ENCODE measurements at regions not wholly inside any gene's neighbourhood (a gene's known extent, or its start where the extent isn't known, plus 50 kb on each side); places are given as distances from the start of the nearest gene placed in this dataset.
"Not testable (repeated sequence)": the region's sequence is repeated elsewhere in the genome, so short reads cannot be mapped to it uniquely, and the experiment has no call there.

DNA sequence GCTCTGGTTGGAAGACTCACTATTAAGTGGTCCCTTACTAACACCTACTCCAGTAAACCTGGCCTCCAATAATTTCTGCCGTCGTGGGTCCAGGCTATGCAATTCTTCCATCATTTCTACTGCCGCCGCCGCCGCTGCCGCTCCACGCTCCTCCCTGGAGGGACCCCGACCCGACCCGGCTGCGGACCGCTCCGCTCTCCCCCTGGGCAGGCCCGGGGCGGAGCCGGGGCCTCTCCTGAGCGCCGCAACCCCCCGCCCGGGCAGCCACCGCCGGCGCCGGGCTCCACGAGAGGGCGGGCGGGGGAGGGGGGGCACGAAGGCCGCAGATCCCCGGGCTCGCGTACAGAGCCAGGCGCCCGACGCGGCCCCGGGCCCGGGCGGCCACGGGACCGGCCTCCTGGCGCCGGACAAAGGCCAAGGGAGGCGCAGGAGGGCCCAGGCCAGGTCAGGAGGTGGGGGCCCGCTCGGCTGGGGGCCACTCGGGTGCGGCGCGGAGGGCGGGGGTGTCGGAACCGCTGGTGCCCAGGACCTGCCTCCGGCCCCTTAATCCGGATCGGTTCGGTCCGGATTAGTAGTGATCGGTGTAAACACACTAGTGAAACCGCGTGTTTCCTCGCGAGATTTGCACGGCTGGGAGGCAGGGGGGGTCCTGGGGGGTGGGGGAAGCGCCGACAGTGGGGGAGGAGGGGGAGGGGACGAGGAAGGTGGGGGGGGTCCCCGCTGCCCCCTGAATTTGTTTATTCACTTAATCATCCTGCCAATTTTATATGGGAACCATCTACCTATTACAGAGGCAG lies 215.1 kb upstream of the CCL2 start:
- not testable (repeated sequence) for FAIRE-seq

DNA sequence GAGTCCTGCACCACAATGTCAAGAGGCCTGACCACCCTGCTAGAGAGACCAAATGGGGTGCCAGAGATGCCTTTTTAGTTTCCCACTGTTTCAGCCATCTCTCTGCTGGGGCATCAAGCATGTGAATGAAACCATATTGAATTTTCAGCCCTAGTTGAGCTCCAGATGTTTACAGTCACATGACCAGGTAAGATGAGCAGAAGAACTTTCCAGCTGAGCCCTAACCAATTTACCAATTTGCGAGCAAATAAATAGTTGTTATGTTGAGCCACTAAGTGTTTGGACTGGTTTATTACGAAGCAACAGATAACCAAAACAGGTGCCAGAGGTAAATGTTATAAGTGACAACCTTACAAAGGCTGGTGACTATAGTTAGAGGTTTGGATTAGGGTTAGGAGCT lies 209.1 kb upstream of the CCL2 start:
- FAIRE-seq, result no peak

DNA sequence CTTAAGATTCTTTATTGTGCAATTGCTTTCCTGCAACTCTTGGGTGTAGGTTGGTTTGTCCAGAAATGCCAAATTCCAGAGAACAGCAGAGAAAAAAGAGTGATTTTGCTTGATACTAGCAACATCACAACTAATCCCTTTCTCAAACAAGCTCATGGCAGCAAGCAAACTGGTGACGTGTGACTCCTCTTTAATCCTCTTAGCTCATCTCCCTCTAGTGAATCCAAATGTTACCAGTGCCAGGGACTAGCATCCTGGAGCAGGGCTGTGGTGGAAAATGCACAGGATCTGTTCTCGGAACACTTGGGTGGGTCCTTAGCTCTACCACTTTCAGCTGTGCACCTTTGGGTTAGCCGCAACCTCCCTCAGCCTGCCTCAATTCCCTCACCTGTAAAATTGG lies 204.0 kb upstream of the CCL2 start:
- FAIRE-seq, result no peak

DNA sequence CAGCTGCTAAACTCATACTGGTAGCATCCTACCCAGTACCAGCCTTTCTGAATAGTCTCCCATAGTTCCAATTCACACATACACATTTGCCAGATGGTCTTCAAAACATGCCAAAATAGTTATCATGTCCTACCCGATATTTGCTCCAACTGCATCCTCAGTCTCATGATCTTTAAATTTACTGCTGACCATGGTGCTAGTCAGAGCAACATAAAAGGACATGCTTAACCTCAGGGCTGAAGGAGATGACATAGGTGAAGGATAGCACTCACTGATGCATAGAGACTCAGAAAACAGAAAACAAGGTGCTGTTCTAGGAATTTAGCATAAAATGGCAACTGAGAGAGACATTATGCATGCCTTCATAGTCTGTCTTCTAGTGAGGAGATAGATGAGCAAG lies 200.6 kb upstream of the CCL2 start:
- FAIRE-seq, result no peak

DNA sequence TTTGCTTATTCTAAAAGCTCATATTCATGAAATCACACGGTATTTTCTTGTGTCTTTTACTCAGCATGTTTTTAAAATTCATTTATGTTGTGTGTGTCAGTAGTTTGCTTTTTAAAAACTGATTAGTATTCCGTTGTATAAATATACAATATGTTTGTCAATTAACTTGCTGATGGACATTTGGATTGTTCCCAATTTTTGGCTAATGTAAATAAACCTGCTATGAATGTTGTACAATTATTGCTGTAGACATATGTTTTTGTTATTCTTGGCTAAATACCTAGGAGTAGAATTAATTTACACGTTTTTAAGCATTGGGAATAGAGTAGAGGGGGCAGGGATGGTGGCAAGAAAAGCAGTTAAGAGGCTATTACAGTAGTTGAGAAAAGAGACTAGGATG lies 199.5 kb upstream of the CCL2 start:
- FAIRE-seq, result no peak

DNA sequence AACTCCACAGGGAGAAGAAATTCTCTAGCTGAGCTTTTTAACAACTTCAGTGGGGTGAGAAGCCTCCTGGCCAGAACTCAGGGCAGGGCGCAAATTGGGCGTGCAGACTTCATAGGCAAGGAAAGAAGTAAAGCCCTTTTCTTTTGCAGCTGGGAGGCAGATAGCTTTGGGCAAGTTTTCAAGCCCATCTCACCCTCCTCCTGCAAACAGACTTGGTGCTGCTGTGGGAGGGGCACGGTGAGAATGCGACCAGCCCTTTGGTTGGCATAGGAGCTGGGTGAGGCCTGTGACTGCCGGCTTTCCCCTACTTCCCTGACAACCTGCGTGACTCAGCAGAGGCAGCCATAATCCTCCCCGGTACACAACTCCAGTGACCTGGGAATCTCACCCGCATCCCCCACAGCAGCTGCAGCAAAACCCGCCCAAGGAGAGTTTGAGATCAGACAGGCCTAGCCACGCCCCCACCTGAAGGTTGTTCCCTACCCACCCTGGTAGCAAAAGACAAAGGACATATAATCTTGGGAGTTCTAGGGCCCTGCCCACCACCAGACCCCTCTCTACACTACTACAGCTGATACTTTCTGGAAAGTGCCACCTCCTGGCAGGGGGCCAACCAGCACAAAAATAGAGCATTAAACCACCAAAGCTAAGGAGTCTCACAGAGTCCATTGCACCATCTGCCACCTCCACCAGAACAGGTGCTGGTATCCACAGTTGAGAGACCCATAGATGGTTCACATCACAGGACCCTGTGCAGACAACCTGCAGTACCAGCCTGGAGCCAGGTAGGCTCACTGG lies 195.5 kb upstream of the CCL2 start:
- FAIRE-seq, result no peak

DNA sequence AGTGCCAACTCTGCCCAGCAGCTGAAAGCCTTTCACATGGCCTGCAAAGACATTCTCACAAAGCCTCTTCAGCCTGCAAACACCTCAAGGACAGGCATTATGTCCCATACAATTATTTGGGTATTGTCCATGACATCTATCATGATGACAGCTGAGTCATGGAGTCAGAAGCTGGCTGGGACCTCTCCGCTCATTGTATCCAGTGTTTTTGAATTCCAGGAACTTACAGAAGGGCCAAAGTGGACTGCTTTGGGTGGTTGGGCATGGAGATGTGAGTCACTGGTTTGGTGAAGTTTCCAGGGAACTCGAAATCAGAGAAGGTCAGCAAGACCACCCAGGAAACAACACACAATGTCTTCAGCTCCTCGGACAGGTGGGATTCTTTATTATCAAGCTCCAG lies 188.6 kb upstream of the CCL2 start:
- no peak for FAIRE-seq

DNA sequence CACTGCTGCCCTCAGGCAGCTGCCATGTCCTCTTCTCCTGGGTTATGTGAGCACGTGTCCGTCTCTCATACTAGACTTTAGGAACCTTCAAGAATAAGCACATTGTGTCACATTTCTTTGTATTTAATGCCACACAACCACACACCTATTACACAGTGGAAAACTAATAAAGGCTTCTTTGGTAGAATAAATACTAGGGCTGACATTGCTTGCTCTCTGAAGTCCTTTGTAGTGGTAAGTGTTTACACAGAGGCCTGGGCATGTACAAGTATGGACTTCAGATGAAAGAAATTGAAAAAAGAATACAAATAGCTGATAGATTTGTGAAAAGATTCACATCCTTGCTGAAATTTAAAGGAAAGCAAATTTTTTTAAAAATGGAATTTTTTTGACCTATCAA lies 188.1 kb upstream of the CCL2 start:
- FAIRE-seq, result no peak

DNA sequence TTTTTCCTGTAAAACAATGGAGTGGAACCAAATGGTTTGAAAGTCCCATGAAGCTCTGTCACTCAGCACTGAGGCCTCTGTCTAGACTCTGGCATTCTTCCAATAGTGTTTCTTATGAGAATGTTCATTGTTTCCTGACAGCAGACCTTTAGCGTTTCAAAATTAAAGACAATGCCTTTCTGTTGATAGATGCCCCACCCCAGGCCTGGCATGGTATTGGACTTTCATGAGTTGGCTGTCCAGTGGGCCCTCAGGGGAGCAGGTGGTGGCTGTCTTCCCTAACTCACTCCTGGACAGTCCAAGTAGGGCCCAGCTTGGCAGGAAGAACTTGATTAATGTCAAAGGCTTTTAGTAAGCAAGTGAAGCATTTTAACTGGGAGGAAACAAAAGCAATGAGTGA lies 186.5 kb upstream of the CCL2 start:
- no peak for FAIRE-seq

DNA sequence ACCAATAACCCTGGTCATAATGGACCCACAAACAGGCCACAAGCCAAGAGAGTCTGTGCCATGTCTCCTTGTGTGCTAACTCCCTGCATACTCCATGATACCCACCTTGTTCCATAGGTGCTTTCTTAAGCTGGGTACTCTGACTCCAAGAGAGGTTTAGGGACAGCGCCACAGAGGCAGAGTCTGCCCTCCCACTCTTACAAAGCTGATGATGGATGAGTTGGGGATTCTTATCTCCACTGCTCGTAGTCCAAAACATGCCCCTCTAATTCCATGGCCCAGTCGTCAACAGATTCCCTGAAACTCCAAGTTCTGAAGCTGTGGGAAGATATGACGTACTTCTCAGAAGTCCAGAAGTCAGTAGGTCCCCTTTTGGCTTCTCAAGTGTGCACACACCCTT lies 184.4 kb upstream of the CCL2 start:
- FAIRE-seq, result no peak

DNA sequence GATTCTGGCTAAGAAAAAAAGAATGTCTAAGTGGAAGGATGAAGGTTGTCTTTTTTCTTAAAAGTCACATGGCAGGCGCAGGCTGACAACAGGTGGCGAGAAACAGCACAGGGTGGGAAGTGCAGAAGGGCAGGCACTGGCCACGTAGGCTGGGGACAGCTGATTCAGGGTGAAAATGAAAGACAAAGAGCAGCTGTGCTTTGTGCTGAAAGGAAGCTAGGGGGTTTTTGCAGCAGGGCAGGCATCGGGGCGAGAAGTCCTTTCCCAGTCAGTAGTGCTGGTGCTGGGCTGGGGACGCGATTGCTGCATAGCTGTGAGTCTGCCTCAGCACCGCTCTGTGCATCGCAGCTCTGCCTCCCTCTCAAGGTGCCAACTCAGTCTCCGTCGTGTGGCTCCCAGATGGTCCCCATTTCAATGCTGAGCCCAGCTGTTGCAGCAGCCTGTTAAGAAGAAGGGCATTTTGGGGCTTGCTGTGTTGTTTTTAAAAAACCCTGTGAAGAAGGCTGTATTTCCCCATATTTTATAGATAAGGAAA lies 183.1 kb upstream of the CCL2 start:
- no peak for FAIRE-seq

DNA sequence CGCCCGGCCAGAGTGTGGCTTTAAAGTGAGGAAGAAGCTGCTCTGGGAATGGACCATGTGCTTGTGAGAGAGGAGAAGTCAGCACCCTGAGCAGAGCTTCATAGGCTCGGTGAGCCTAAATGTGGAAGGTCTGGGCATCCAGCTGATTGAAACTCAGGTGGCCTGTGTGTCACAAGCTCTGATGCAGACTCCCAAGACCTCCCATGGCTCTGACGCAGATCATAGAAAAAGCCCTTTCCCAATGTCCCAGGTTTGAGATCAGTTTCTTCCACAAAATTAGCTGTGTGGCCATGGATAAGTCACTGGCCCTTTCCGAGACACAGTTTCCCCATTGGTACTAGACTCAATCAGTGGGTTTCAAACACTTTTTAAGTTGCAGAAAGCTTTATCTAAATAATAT lies 180.0 kb upstream of the CCL2 start:
- no peak for FAIRE-seq

DNA sequence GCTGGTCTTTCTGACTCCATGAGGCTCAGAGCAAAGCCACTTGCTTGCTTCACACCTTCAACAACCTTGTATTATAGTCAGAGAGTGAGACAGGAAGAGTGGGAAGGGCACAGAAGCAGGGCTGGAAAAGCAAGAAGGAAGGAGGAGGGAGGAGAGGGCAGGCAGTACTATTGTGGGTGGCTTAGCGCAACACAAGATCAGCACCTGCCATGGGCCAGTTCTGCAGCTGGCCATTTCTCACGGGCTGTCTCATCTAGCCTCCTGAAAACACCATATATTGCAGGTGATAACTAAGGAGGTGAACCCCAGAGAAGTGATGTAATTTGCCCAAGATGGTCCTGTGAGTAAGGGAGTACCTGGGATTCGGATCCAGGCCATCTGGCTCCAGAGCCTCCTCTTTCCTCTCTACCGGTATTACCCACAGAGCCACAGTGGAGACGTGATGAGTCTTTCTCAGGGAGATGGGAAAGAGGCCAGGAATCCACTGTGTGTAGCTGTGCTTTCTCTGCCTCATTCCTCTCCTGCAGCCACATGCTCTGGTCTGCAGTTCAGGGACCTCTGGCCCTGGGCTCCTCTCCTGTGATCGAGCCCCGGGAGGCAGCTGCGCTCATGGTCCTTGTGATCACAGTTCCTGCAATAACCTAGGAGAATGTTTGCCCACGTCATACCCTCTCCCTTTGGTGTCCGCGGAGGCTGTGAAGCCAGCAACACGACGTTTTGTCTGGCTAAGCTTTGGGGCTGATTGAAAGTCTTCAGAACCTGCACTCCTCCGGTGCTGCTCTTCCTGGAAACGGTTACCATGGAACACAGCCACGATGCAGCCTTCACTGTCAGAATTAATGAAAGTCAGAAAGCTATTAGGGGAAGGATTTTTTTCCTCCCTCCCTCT lies 178.1 kb upstream of the CCL2 start:
- no peak for FAIRE-seq

DNA sequence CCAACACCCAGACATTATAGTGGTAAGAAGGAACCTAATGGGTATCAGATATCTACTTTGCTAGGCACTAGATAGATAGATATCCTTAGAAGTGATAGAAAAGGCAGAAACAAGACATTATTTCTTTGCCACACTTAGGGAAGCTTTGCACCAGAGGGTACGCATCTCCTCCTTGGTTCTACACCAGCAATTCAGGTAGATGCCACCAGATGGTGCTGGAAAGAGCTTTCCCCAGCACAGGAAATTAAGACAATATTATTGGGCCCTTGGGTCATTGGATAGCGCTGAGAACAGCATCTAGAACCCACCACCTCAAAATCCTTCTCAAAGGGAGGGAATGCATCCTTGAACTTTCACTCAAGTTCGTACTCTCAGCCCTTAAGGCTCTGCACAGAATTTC lies 173.8 kb upstream of the CCL2 start:
- no peak for FAIRE-seq

DNA sequence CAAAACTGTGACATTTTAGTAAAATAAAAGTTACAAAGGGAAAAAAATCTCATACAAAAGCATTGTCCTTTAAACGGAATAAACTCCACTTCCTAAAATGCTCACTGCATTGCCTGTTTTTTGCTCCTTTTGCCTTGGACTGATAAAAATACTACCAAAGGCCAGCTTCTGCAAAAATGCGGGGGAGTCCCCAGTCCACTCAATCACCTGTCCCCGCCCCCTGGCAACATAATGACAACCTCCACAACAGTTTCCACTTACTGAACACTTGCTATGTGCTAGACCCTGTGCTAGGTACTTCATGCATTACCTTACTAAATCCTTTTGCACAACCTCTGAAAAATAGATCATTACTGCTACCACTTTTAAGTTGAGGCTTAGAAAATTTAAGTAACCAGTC lies 172.7 kb upstream of the CCL2 start:
- FAIRE-seq, result no peak

DNA sequence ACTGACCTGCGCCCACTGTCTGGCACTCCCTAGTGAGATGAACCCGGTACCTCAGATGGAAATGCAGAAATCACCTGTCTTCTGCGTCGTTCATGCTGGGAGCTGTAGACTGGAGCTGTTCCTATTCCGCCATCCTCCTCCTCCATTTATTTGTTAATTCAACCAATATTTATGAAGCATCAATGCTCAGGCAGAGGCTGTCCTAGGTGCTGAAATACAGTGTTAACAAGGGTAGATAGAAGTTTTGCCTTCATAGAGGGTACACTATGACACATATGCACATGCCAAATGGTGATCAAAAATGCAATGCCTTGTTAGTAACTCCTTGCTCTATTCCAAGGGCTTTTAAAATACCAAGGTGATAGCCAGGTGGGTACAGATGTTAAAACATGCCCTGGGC lies 166.0 kb upstream of the CCL2 start:
- FAIRE-seq, result not testable (repeated sequence)

DNA sequence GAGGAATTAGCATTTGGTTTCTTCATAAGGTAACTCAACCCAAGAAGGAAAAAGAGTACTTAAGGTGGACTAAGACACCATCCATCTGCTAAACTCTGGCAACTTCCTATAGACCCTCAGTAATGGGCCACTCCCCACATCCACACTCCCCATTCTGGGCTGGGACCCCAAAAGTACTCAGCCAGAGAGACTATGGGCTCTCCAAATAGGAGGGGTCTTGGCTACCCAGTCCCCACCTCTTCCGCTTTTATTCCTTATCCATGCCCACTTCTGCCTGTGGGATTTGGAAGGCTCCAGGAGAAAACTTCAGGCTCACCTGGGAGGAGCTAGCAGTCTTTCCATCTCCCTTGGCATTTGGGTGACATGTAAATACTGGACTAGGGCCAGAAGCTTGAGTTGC lies 164.5 kb upstream of the CCL2 start:
- no peak for FAIRE-seq

DNA sequence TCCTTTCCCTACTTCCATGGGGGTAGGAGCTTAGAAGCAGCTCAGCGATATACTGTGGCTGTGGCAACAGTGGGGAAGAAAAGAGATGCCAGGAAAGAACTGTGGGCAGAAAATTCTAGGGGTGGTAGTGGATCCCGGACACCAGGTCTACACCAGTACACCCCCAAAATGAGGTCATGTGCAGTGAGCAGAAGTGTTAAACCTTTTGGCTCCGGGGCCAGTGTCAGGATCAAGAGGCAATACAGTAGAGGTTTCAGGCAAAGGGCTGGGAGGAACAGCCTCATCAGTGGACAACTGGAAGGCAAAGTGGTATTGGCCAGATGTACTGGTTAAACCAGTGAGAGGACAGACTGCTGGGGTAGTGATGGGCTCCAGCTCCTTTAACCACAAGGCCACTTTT lies 163.1 kb upstream of the CCL2 start:
- FAIRE-seq, result no peak

DNA sequence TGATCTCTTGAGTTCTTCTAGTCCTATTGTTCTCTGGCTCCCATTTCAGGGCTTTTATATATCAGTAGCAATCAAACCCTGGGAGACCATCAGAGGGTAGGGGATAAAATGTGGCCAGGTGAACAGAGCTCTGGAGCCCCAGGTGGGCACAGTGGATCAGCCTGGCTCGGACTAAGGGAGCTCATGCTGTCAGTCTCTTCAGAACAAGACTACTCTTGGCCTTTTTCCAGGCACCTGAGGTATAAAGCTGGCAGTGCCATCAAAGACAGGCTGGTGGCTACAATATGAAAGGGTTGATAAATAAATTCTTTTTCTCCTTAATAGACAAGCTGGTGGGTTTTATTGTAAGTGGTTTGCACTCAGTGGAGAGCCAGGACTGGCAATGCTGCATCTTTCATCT lies 160.0 kb upstream of the CCL2 start:
- FAIRE-seq, result no peak

DNA sequence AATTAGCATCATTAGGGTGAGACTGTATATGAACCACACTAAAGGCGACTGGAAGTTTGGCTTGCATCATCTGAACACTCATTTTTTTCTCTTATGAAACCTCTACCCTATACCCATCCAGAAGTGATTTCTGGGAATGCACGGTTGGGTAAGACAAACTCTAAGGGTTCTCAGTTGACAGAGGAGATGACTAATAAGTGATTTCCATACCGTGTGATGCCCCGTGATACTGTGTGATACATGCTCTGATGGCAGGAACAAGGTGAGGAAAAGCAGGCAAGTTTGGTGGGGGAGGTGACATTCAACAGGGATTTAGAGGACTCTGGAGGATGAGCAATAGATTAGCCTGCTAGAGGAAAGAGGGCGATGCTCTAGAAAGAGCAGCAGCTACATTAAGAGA lies 156.4 kb upstream of the CCL2 start:
- no peak for FAIRE-seq

DNA sequence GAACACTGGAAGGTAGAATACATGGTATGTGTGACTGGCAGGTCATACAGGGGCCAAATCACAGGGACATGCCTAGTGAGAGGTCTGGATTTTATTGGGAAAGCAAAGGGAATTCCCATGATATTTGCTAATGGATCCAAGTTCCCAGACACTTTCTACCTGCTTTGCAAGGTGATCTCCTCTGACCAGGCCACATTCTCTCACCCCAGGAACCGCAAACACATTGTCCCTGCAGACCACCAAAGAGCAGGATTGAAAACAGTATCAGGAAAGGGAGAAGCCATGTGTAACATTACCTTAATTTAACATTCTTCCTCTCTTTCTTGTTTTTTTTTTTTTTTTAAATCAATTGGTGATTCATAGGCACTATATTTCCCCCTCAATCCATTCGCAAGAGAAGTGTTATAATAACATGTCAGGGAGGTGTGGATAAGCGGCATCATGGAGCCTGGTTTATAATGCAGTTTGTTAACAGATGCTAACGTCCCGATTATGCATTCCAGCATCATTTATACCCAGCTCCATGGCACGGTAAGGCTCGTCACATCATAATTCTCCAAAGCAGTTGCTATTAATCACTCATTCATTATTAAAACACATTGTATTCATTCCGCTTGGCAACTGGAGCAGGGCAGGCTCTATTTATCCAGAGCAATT lies 155.1 kb upstream of the CCL2 start:
- FAIRE-seq, result no peak

DNA sequence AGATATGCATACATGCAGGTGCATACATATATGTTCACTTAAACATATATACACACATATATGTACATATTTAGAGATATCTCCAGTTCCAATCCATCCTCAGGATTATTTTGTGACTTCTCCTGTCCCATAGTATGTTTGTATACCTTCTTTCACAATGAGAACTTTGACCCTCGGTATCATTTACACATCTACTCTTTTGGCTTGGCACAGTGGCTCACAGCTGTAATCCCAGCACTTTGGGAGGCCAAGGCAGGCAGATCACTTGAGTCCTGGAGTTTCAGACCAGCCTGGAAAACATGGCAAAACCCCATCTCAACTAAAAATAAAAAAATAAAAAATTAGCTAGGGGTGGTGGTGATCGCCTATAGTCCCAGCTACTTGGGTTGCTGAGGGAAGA lies 148.1 kb upstream of the CCL2 start:
- no peak for FAIRE-seq

DNA sequence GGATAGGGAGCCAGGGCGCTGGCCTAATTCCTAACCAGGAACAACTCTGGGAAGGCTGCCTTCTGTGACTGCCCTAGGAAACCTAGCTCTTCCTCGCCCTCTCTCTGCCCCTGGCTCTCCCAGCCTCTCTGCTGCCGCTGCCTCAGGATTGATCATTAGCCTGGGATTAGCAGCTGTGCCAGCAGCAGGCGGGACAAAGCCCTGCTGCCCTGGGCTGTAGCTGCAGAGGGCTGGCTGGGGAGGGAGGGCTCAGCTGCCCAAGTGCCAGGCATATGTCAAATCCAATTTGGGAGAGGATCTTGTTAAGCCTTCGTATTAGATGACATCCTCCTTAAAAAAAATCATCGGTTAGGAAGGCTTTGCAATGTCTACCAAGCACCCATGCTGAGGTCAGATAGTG lies 144.8 kb upstream of the CCL2 start:
- FAIRE-seq, result no peak
